ENCODE measurements at regions not wholly inside any gene's neighbourhood (a gene's known extent, or its start where the extent isn't known, plus 50 kb on each side); places are given as distances from the start of the nearest gene placed in this dataset.
A peak's percentile ranks its signal among the peaks of the same experiment; 100 is the strongest.
"Not testable (repeated sequence)": the region's sequence is repeated elsewhere in the genome, so short reads cannot be mapped to it uniquely, and the experiment has no call there.

GRCh38 chr1:70567167-70567566 lies 156.1 kb downstream of the CTH start:
- no peak for DNase-seq

GRCh38 chr1:70571191-70571590 lies 160.1 kb downstream of the CTH start:
- no peak for DNase-seq

- no peak for DNase-seq
Observed at GRCh38 chr1:70573317-70573843, 162.3 kb downstream of the CTH start.

GRCh38 chr1:70581661-70582060 lies 170.6 kb downstream of the CTH start:
- no peak for DNase-seq

- DNase-seq: no peak
Observed at GRCh38 chr1:70583522-70583921, 172.5 kb downstream of the CTH start.

GRCh38 chr1:70586046-70586445 lies 175.0 kb downstream of the CTH start:
- DNase-seq: no peak

- DNase-seq: no peak
Observed at GRCh38 chr1:70587872-70588366, 176.9 kb downstream of the CTH start.

- not testable (repeated sequence) for DNase-seq
Observed at GRCh38 chr1:70593551-70593950, 182.5 kb downstream of the CTH start.

- no peak for DNase-seq
Observed at GRCh38 chr1:70608815-70609214, 197.7 kb downstream of the CTH start.

GRCh38 chr1:70610164-70610563 lies 199.1 kb downstream of the CTH start:
- not testable (repeated sequence) for DNase-seq

GRCh38 chr1:70616946-70617345 lies 205.9 kb downstream of the CTH start:
- no peak for DNase-seq

- DNase-seq: no peak
Observed at GRCh38 chr1:70617728-70618127, 206.7 kb downstream of the CTH start.

- DNase-seq: peak; percentile 1
Observed at GRCh38 chr1:70627910-70628309, 216.8 kb downstream of the CTH start.

GRCh38 chr1:70628973-70629372 lies 217.9 kb downstream of the CTH start:
- no peak for DNase-seq

GRCh38 chr1:70633004-70633403 lies 221.9 kb downstream of the CTH start:
- no peak for DNase-seq

- DNase-seq: no peak
Observed at GRCh38 chr1:70635868-70636267, 224.8 kb downstream of the CTH start.

- DNase-seq: no peak
Observed at GRCh38 chr1:70641868-70642267, 230.8 kb downstream of the CTH start.

GRCh38 chr1:70656361-70656760 lies 245.3 kb downstream of the CTH start:
- no peak for DNase-seq

GRCh38 chr1:70659891-70660290 lies 248.8 kb downstream of the CTH start:
- no peak for DNase-seq

- DNase-seq: no peak
Observed at GRCh38 chr1:70666381-70667140, 255.5 kb downstream of the CTH start.

GRCh38 chr1:70667494-70668170 lies 256.6 kb downstream of the CTH start:
- DNase-seq: peak; percentile 18

GRCh38 chr1:70671006-70671405 lies 259.9 kb downstream of the CTH start:
- DNase-seq: no peak

- no peak for DNase-seq
Observed at GRCh38 chr1:70672442-70672888, 261.4 kb downstream of the CTH start.
